GM23338 (cell line): ENCODE measurements at regions not wholly inside any gene's neighbourhood (a gene's known extent, or its start where the extent isn't known, plus 50 kb on each side); places are given as distances from the start of the nearest gene placed in this dataset.

Source experiments
- ATAC-seq: fragments of 200-7000 bp; cut with Tn5 transposase; 3 replicates; pipeline ENCODE4 v1.9.1; 2020
- DNase-seq: peaks from one replicate; pipeline ENCODE4 v3.0.0-alpha.2; 2015; ENCODE audit warnings: low spot score
- H2AFZ ChIP-seq: fragments of 200-600 bp; sonication (generic); 2 replicates; pipeline ENCODE4 v1.8.0; 2016; ENCODE audit warnings: antibody characterized with exemption, mild to moderate bottlenecking, moderate library complexity
- H3F3A ChIP-seq: fragments of 200-600 bp; sonication (generic); replicated peaks from 2 replicates; pipeline ENCODE4 v1.8.0; 2017; ENCODE audit warnings: antibody characterized with exemption, mixed run types, low read depth
- H3K27ac ChIP-seq: fragments of 200-600 bp; sonication (generic); 2 replicates; pipeline ENCODE4 v1.6.1; 2016; ENCODE audit warnings: low read depth
- H3K27me3 ChIP-seq: fragments of 200-600 bp; sonication (generic); 2 replicates; pipeline ENCODE4 v1.8.0; 2016; ENCODE audit warnings: mild to moderate bottlenecking, mixed run types, moderate library complexity; ENCODE audit not compliant: insufficient read depth
- H3K36me3 ChIP-seq: fragments of 200-600 bp; sonication (generic); 2 replicates; pipeline ENCODE4 v1.8.0; 2016; ENCODE audit warnings: mild to moderate bottlenecking; ENCODE audit not compliant: insufficient read depth
- H3K4me1 ChIP-seq: fragments of 200-600 bp; sonication (generic); 2 replicates; pipeline ENCODE4 v1.8.0; 2016; ENCODE audit warnings: mild to moderate bottlenecking, moderate library complexity; ENCODE audit not compliant: insufficient read depth
- H3K4me2 ChIP-seq: fragments of 200-600 bp; sonication (generic); 2 replicates; pipeline ENCODE4 v1.7.1; 2017; ENCODE audit warnings: mixed run types
- H3K4me3 ChIP-seq: fragments of 200-600 bp; sonication (generic); 2 replicates; pipeline ENCODE4 v1.6.1; 2016; ENCODE audit warnings: mixed run types
- H3K79me2 ChIP-seq: fragments of 200-600 bp; sonication (generic); replicated peaks from 2 replicates; pipeline ENCODE4 v1.8.0; 2017; ENCODE audit warnings: mild to moderate bottlenecking; ENCODE audit not compliant: insufficient read depth
- H3K9me2 ChIP-seq: fragments of 200-600 bp; sonication (generic); 2 replicates; pipeline ENCODE4 v1.8.0; 2017; ENCODE audit not compliant: insufficient read depth
- H4K20me1 ChIP-seq: fragments of 200-600 bp; sonication (generic); replicated peaks from 2 replicates; pipeline ENCODE4 v1.8.0; 2017; ENCODE audit warnings: mild to moderate bottlenecking; ENCODE audit not compliant: insufficient read depth
- H3K27ac Mint-ChIP-seq: 2 replicates; pipeline ENCODE4 v1.8.0; 2020; ENCODE audit warnings: inconsistent platforms, mild to moderate bottlenecking, moderate library complexity, mixed read lengths
- H3K27me3 Mint-ChIP-seq: 3 replicates; pipeline ENCODE4 v1.8.0; 2022; ENCODE audit warnings: low read depth, mild to moderate bottlenecking, moderate library complexity, mixed read lengths, inconsistent platforms; ENCODE audit not compliant: insufficient read depth, poor library complexity
- H3K36me3 Mint-ChIP-seq: 3 replicates; pipeline ENCODE4 v1.8.0; 2021; ENCODE audit warnings: low read depth, mild to moderate bottlenecking, inconsistent platforms, moderate library complexity, mixed read lengths
- H3K4me1 Mint-ChIP-seq: 3 replicates; pipeline ENCODE4 v1.8.0; 2020; ENCODE audit warnings: mild to moderate bottlenecking, inconsistent platforms, mixed read lengths
- H3K4me3 Mint-ChIP-seq: 3 replicates; pipeline ENCODE4 v1.8.0; 2021; ENCODE audit warnings: moderate library complexity, mild to moderate bottlenecking, inconsistent platforms, mixed read lengths
- H3K9me3 Mint-ChIP-seq: 3 replicates; pipeline ENCODE4 v1.8.0; 2020; ENCODE audit warnings: moderate library complexity, mild to moderate bottlenecking, inconsistent platforms, mixed read lengths
- CREB1 ChIP-seq: fragments of 250-450 bp; sonication (Bioruptor Pico); IDR thresholded peaks from 2 replicates; pipeline ENCODE4 v1.5.0; 2020; ENCODE audit warnings: low read depth, mild to moderate bottlenecking, moderate library complexity
- JUNB ChIP-seq: IDR thresholded peaks from one replicate; pipeline ENCODE4 v1.6.1; 2016; ENCODE audit warnings: antibody characterized with exemption; ENCODE audit not compliant: unreplicated experiment
- NANOG ChIP-seq: IDR thresholded peaks from 2 replicates; pipeline ENCODE4 v1.6.1; 2016; ENCODE audit warnings: antibody characterized with exemption, borderline replicate concordance
- POLR2AphosphoS5 ChIP-seq: IDR thresholded peaks from 2 replicates; pipeline ENCODE4 v1.6.1; 2016; ENCODE audit warnings: antibody characterized with exemption, low read depth
- STAT1 ChIP-seq: IDR thresholded peaks from one replicate; pipeline ENCODE4 v1.6.1; 2016; ENCODE audit warnings: antibody characterized with exemption; ENCODE audit not compliant: unreplicated experiment
- ZNF114 ChIP-seq: fragments of 250-450 bp; sonication (Bioruptor Pico); IDR thresholded peaks from 2 replicates; pipeline ENCODE4 v1.5.0; 2020; ENCODE audit warnings: mild to moderate bottlenecking, moderate library complexity
- ZNF331 ChIP-seq: fragments of 250-450 bp; sonication (Bioruptor Pico); IDR thresholded peaks from 2 replicates; pipeline ENCODE4 v1.5.0; 2020; ENCODE audit warnings: low read depth, mild to moderate bottlenecking, moderate library complexity
- TF ChIP-seq, protein P1 (sequence below): IDR thresholded peaks from 2 replicates; pipeline ENCODE4 v1.6.1; 2016; ENCODE audit warnings: antibody characterized with exemption
- TF ChIP-seq, protein P2 (sequence below): fragments of 250-450 bp; sonication (Bioruptor Pico); IDR thresholded peaks from 2 replicates; pipeline ENCODE4 v1.5.0; 2020; ENCODE audit warnings: mild to moderate bottlenecking, moderate library complexity
- TF ChIP-seq, protein P3 (sequence below): IDR thresholded peaks from one replicate; pipeline ENCODE4 v1.6.1; 2018; ENCODE audit warnings: antibody characterized with exemption; ENCODE audit not compliant: unreplicated experiment
- TF ChIP-seq, protein P4 (sequence below), 2 experiments: fragments of 200-600 bp in 1 of 2; sonication (generic) in 1 of 2; conservative IDR thresholded peaks; 2 replicates each; pipeline versions ENCODE4 v1.5.1 to v1.6.1; 2016 to 2017; ENCODE audit warnings: antibody characterized with exemption in 2 of 2, low read depth in 2 of 2, mild to moderate bottlenecking in 2 of 2, moderate library complexity in 1 of 2

- H3K4me1 Mint-ChIP-seq, result peaks cover 44% of the 10 kb centered on the region
These were observed 1339.2 kb upstream of the TENM4 start for GRCh38 chr11:80779905-80780605.

More at GRCh38 chr11:80779905-80780605, 1339.2 kb upstream of the TENM4 start:
- Histone ChIP-seq H3F3A (no peaks in the 10 kb centered on the region), H3K4me3 (no peak overlapping the region), H3K79me2 (no peaks in the 10 kb centered on the region), H2AFZ (peak overlapping the region; percentile 49; the same call in 1 of the 2 replicates), H3K27me3 (no peaks in the 10 kb centered on the region), H3K4me2 (no peak overlapping the region), H4K20me1 (no peaks in the 10 kb centered on the region), H3K9me2 (peaks cover 5% of the 10 kb centered on the region), H3K27ac (no peak overlapping the region), H3K4me1 (peaks cover 32% of the 10 kb centered on the region), H3K36me3 (no peaks in the 10 kb centered on the region)
- H3K36me3 Mint-ChIP-seq, result no peaks in the 10 kb centered on the region
- H3K9me3 Mint-ChIP-seq, result peaks cover 3% of the 10 kb centered on the region; the same call in 2 of the 3 replicates
- no peaks in the 10 kb centered on the region for H3K27me3 Mint-ChIP-seq
- DNase-seq, result no peak
- ATAC-seq, result no peak
- TF ChIP-seq, protein P1, sequence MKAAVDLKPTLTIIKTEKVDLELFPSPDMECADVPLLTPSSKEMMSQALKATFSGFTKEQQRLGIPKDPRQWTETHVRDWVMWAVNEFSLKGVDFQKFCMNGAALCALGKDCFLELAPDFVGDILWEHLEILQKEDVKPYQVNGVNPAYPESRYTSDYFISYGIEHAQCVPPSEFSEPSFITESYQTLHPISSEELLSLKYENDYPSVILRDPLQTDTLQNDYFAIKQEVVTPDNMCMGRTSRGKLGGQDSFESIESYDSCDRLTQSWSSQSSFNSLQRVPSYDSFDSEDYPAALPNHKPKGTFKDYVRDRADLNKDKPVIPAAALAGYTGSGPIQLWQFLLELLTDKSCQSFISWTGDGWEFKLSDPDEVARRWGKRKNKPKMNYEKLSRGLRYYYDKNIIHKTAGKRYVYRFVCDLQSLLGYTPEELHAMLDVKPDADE, result no peak
- TF ChIP-seq ZNF114 (CRISPR knock-in tag), result no peak
- TF ChIP-seq, protein P2, sequence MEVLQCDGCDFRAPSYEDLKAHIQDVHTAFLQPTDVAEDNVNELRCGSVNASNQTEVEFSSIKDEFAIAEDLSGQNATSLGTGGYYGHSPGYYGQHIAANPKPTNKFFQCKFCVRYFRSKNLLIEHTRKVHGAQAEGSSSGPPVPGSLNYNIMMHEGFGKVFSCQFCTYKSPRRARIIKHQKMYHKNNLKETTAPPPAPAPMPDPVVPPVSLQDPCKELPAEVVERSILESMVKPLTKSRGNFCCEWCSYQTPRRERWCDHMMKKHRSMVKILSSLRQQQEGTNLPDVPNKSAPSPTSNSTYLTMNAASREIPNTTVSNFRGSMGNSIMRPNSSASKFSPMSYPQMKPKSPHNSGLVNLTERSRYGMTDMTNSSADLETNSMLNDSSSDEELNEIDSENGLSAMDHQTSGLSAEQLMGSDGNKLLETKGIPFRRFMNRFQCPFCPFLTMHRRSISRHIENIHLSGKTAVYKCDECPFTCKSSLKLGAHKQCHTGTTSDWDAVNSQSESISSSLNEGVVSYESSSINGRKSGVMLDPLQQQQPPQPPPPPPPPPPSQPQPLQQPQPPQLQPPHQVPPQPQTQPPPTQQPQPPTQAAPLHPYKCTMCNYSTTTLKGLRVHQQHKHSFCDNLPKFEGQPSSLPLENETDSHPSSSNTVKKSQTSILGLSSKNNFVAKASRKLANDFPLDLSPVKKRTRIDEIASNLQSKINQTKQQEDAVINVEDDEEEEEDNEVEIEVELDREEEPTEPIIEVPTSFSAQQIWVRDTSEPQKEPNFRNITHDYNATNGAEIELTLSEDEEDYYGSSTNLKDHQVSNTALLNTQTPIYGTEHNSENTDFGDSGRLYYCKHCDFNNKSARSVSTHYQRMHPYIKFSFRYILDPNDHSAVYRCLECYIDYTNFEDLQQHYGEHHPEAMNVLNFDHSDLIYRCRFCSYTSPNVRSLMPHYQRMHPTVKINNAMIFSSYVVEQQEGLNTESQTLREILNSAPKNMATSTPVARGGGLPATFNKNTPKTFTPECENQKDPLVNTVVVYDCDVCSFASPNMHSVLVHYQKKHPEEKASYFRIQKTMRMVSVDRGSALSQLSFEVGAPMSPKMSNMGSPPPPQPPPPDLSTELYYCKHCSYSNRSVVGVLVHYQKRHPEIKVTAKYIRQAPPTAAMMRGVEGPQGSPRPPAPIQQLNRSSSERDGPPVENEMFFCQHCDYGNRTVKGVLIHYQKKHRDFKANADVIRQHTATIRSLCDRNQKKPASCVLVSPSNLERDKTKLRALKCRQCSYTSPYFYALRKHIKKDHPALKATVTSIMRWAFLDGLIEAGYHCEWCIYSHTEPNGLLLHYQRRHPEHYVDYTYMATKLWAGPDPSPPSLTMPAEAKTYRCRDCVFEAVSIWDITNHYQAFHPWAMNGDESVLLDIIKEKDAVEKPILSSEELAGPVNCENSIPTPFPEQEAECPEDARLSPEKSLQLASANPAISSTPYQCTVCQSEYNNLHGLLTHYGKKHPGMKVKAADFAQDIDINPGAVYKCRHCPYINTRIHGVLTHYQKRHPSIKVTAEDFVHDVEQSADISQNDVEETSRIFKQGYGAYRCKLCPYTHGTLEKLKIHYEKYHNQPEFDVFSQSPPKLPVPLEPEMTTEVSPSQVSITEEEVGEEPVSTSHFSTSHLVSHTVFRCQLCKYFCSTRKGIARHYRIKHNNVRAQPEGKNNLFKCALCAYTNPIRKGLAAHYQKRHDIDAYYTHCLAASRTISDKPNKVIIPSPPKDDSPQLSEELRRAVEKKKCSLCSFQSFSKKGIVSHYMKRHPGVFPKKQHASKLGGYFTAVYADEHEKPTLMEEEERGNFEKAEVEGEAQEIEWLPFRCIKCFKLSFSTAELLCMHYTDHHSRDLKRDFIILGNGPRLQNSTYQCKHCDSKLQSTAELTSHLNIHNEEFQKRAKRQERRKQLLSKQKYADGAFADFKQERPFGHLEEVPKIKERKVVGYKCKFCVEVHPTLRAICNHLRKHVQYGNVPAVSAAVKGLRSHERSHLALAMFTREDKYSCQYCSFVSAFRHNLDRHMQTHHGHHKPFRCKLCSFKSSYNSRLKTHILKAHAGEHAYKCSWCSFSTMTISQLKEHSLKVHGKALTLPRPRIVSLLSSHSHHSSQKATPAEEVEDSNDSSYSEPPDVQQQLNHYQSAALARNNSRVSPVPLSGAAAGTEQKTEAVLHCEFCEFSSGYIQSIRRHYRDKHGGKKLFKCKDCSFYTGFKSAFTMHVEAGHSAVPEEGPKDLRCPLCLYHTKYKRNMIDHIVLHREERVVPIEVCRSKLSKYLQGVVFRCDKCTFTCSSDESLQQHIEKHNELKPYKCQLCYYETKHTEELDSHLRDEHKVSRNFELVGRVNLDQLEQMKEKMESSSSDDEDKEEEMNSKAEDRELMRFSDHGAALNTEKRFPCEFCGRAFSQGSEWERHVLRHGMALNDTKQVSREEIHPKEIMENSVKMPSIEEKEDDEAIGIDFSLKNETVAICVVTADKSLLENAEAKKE (CRISPR knock-in tag), result no peak
- no peak for TF ChIP-seq NANOG
- TF ChIP-seq, protein P3, sequence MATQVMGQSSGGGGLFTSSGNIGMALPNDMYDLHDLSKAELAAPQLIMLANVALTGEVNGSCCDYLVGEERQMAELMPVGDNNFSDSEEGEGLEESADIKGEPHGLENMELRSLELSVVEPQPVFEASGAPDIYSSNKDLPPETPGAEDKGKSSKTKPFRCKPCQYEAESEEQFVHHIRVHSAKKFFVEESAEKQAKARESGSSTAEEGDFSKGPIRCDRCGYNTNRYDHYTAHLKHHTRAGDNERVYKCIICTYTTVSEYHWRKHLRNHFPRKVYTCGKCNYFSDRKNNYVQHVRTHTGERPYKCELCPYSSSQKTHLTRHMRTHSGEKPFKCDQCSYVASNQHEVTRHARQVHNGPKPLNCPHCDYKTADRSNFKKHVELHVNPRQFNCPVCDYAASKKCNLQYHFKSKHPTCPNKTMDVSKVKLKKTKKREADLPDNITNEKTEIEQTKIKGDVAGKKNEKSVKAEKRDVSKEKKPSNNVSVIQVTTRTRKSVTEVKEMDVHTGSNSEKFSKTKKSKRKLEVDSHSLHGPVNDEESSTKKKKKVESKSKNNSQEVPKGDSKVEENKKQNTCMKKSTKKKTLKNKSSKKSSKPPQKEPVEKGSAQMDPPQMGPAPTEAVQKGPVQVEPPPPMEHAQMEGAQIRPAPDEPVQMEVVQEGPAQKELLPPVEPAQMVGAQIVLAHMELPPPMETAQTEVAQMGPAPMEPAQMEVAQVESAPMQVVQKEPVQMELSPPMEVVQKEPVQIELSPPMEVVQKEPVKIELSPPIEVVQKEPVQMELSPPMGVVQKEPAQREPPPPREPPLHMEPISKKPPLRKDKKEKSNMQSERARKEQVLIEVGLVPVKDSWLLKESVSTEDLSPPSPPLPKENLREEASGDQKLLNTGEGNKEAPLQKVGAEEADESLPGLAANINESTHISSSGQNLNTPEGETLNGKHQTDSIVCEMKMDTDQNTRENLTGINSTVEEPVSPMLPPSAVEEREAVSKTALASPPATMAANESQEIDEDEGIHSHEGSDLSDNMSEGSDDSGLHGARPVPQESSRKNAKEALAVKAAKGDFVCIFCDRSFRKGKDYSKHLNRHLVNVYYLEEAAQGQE, result no peak
- TF ChIP-seq ZNF331, result no peak
- TF ChIP-seq, protein P4, sequence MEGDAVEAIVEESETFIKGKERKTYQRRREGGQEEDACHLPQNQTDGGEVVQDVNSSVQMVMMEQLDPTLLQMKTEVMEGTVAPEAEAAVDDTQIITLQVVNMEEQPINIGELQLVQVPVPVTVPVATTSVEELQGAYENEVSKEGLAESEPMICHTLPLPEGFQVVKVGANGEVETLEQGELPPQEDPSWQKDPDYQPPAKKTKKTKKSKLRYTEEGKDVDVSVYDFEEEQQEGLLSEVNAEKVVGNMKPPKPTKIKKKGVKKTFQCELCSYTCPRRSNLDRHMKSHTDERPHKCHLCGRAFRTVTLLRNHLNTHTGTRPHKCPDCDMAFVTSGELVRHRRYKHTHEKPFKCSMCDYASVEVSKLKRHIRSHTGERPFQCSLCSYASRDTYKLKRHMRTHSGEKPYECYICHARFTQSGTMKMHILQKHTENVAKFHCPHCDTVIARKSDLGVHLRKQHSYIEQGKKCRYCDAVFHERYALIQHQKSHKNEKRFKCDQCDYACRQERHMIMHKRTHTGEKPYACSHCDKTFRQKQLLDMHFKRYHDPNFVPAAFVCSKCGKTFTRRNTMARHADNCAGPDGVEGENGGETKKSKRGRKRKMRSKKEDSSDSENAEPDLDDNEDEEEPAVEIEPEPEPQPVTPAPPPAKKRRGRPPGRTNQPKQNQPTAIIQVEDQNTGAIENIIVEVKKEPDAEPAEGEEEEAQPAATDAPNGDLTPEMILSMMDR (conservative IDR thresholded peaks at IDR 0.05; ENCODE audit: low read depth in 2 of 2), result no peak
- no peak for TF ChIP-seq CREB1
- TF ChIP-seq STAT1, result no peak
- no peak for TF ChIP-seq JUNB
- TF ChIP-seq POLR2AphosphoS5, result no peak
- no peak overlapping the region for H3K27ac Mint-ChIP-seq
- H3K4me3 Mint-ChIP-seq, result no peak overlapping the region
